Epithelial cell of prostate (primary cell): ENCODE measurements at regions not wholly inside any gene's neighbourhood (a gene's known extent, or its start where the extent isn't known, plus 50 kb on each side); places are given as distances from the start of the nearest gene placed in this dataset.

Experiments
- DNase-seq: peaks from one replicate; pipeline ENCODE4 v3.0.0-alpha.2; 2011; ENCODE audit warnings: low read depth, low spot score
- H3K27ac ChIP-seq: fragments of 450-650 bp; 2 replicates; pipeline ENCODE4 v1.5.1; 2017; ENCODE audit warnings: mild to moderate bottlenecking

DNA sequence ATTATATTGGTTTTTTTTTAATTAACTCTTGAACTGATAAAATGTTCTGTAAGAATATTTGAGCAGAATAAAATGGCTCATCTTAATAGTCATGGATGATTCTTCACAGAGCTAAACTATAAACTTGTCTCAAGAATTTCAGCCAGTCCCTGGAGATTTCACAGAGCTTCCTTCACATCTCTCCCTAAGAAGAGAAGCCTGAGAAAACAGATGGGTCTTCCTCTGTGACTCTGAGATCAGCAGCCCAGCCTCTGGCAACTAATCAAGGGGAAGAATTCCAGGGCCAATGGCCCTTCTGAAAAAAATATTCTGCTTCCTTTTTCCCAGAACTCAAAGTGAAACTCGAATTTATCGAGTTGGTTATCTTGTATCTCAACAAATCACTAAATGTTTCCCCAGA lies 122.2 kb upstream of the ITGA1 start:
- no peak overlapping the region for H3K27ac ChIP-seq

DNA sequence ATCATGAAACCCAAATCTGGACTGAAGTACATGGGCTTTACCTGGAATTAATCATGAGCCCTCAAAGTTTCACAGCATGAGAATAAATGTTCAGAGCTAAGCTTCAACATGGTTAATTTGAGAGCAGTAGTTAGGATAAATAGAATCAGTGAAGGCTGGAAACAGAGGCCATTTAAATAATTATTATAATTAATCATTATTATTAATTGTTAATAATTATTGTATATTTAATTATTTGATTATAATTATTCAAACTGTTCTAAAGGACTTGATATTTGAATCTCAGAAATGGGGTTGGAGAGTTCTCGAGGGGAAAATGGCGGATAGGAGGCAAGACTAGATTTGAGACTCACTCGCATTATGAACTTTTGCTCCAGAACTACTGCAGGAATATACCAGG lies 119.6 kb upstream of the ITGA1 start:
- no peak for DNase-seq
- no peak overlapping the region for H3K27ac ChIP-seq

More for the DNA sequence above, 122.2 kb upstream of the ITGA1 start:
- DNase-seq: no peak

- no peak overlapping the region for H3K27ac ChIP-seq
- DNase-seq: no peak
Measured at GRCh38 chr5:52668544-52669185, 119.1 kb upstream of the ITGA1 start.

DNA sequence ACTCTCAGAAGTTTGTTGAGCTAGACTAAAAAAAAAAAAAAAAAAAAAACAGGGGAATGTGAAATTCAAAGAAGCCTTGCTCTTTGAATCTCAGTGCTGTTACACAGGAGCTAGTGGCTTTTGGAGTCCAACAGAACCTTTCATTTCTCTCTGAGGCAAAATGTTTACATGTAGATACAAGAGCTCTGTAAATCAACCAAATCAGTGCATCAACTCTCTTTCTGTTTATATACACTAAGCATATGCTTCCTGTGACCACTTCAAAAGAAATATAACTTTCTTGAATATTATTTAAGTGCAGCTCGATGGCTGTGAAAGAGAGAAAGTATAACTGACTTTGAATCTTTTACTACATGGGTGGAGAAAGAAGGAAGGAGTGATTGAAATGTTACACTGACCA lies 115.3 kb upstream of the ITGA1 start:
- DNase-seq: no peak

DNA sequence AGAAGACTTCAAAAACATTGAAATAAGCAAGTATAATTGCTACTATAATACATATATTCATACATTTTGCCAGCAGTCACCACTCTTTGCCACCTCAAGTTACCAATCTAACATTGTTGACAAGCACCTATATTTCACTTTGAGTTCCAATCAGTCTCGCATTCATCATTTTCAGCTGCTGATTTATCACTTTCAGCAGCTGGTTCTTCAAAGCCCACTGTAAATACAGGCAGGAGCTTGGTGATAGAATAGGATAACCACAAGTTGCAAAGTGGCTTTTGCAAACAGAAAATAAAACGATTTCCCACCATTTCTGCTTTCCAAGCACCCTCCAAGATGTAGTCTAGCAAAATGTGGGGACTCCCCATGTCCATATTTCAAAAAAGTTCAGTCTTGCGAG lies 114.2 kb upstream of the ITGA1 start:
- no peak for DNase-seq
- no peak overlapping the region for H3K27ac ChIP-seq

More for the DNA sequence above, 115.3 kb upstream of the ITGA1 start:
- H3K27ac ChIP-seq: no peak overlapping the region

DNA sequence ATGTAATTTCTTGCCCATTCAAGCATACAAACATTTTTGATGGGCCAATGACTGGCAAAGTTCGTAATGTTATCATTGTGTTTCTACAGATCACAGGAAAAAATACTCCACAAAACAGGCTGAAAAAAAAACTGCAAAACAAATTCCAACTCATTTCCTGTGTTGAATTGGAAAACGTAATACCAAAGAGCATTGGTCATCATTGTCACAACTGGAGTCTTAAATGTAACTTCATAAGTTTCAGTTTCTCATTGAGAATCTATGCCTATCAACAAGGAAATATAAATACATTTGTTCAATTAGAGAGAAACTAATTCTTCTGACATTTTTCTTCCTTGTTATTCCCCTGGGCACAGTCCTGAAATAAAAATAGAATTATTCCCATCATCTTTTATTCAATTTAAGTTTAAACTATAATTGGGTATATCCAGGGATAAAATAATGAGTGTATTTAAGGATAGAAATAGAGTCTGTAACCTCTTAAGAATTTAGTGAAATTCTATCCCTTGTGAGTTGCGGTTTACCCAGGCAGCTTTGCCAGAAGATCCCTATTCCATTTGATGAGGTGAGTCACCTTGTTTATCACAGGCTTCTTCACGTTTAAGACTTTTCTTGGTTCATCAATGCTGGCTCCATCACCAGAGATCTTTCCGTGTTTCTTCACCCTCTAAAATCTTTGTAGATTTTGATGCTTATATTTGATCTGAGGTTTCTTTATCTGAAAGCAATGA lies 112.7 kb upstream of the ITGA1 start:
- no peak for DNase-seq
- no peak overlapping the region for H3K27ac ChIP-seq

DNA sequence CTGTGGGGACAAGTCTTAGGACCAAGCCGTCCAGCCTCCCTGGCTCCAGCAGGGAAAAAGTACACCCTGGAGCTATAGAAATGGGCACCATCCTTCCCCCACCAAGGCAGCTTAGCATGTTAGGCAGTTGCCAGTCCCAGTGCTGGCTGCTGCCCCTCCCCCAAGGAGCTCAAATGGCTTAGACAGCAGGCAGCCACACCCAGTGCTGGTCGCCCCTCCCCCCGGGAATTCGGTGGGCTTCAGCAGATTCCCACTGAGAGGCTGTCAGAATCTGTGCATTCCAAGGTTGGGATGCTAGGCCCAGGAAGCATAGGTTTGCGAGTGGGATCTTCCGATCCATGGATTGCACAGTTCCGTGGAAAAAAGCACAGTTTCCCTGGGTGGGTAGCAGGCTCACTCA lies 105.2 kb upstream of the ITGA1 start:
- no peak for DNase-seq
- H3K27ac ChIP-seq: no peak overlapping the region

DNA sequence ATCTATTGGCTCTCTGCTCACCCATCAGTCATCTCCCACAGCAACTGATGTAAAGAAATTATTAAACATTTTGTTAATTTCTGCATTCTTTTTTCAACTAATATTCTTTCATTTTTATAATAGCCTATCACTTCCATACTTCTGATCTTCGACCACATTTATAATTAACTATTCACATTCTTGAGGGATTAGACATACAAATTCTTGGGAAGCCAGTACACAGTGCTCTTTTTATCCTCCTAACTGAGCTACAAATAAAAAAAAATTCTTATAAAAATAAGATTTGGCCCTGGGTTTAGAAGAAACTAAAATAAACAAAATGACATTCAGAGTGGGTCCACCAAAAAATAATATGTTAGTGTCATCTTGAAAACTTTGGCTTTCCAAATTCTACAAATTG lies 103.7 kb upstream of the ITGA1 start:
- H3K27ac ChIP-seq: no peak overlapping the region
- no peak for DNase-seq

DNA sequence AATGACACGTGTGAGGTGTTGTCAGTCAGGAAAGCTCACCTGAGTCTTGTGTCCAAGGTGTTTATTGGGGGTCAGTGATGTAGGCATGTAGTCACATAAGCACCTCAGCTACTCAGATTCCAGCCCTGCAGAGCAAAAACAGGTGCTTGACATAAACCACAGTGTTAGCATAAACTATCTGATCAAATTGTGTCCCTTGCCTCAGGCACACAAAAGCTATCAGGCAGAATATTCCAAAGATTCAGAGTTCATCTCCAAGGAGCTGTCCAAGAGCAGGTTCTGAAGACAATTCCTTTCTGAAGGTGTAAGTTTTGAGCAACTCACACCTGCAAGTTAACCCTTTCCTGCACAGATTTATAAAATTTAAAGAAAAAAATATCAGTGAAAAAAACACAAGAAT lies 102.2 kb upstream of the ITGA1 start:
- DNase-seq: no peak
- H3K27ac ChIP-seq: no peak overlapping the region

DNA sequence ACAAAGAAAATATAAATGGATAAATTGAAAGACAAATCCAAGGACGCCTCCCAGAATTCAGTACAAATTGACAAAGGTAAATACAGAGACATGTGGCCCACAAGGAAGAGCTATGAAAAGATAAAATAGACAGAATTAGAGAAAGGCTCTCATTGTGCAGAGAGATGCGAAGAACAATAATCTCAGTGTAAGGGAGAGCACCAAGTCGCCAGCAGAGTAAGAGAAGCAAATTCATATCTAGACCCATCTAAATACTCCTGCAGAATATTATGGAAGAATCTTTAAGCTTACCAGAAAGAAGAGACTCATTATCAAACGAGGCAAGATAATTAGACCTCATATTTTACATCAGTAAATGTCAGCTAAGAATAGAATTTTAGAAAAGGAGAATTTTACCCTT lies 101.7 kb upstream of the ITGA1 start:
- no peak overlapping the region for H3K27ac ChIP-seq
- DNase-seq: no peak

DNA sequence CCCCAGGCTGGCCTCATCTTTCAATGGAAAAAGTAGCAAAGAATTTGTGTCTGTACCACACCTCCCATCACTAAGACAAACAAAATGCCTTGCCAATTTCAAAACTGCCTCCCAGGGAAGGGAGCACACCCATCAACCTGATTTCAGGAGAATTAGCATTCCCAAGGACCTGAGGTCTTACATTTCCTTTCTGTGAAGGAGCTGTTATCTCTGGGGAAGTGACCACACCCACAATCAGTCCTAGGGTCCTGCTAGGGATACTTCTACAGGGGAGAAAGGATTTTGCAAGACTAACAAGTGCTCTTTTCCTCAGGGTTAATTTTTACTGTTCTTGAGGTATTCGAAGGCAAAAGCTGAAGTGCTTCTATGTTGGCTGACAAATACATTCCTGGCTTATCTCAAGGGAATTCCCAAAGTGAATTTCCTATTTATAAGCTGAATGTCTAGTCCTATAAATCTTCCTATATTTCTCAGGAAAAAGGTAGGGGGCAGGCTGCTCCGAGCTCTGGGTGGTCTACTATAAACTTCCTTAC lies 97.4 kb upstream of the ITGA1 start:
- DNase-seq: no peak
- H3K27ac ChIP-seq: no peak overlapping the region

DNA sequence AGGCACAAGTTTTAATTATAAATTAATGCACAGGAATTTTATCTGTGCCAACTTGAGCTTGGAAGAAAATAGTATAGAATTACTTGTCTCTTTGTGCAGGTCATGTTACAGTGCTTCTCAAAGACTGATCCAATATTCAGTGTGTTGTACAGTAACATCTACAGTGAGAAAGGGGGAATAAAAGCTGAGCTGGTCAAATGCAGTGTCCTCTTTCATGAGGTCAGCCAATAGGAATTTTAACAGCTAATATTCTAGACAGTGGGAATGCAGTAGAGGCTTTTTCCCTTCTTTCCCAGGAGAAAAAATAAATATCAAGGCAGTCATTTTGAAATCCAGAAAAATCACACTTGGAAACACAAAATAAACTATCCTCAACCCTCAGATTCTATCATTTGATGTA lies 95.7 kb upstream of the ITGA1 start:
- H3K27ac ChIP-seq: no peak overlapping the region
- no peak for DNase-seq

DNA sequence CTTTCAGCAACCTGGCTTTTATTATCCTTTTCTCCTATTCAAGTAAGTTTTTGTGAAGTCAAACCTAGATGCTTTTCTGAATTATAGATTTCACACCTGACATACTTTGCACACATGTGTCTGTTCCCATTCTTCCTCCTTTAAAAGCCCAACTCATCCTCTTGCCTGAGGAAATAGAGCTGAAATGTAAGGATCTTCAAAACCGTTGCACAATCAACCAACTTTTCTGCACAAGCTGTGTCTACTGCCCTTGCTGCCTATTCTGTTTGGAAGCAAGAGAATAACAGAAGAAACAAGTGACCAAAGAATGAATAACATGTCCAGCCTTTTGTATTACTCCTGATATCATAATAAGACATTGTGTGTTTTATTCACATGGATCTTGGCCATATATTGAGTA lies 95.1 kb upstream of the ITGA1 start:
- H3K27ac ChIP-seq: no peak overlapping the region
- no peak for DNase-seq

DNA sequence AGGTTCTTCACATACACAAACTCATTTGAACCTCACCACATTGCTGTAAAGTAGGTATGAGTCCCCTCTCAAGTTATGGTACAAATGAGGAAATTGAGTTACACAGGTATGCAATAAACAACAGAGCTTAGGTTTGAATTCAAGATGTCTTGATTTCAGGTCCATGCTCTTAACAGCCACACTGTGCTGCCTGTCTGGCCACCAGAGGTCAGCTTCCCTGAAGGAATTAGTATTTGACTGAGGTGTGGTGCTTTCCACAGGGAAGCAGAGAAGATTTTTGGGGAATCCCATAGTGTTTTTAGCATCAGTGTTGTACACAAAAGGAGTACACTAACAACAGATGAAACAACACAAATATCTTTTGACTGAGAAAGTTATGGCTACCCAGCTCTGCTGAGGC lies 94.4 kb upstream of the ITGA1 start:
- H3K27ac ChIP-seq: no peak overlapping the region
- DNase-seq: no peak

GRCh38 chr5:52693836-52694235 lies 93.9 kb upstream of the ITGA1 start:
- H3K27ac ChIP-seq: no peak overlapping the region
- no peak for DNase-seq

DNA sequence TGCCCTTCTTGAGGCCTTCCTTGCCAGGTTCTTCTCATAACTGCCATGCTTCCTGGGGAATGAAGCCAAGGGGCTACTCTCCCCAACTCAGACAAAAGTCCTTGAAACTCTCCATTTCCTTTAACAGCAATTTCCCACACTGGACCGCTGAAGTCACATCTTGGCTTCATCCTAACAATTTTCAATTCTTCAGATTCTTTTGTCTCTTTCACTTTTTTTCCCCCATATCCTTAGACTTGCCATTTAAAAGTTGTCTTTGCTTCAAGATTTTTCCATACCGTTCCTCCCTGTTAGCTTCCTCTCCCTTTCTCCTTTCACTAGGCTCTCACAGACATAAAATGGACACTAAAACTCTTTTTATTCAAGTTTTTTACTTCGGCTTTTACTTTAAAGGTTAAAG lies 93.1 kb upstream of the ITGA1 start:
- H3K27ac ChIP-seq: no peak overlapping the region
- DNase-seq: no peak

DNA sequence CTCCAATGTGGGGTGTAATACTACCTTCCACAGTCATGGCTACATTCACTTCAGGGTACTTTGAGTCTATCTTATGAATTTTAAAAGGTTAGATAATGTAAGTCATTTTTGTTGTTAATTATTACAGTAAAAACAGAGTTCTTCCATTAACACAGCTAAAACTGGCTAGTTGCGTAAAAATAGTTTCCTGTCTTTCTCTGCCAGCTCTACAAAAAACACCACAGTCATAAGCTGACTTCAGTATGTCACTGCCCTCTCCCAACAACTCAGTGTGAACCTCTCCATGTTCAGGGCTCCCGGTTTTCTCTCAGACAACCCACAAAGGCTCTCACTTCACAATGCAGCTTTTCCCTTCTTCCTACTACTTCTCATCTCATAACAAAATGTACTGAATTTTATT lies 84.8 kb upstream of the ITGA1 start:
- DNase-seq: no peak
- H3K27ac ChIP-seq: no peak overlapping the region

DNA sequence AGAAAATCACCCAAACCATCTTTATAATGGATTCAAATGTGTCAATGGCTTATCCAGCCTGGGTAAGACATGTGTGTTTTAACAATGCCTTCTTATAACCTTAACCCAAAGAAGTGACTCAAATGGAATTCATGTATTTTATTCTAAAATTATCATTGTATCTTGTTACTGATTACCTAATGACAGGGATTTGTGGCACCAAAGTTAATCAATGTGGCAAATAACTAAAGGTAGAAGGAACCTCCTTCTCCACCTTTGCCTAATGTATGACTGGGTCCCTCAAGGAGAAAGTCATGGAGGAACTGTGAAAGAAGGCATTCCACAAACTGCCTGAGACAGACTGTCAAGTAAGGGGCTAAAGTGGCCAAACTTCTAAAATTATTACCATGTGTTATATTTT lies 84.4 kb upstream of the ITGA1 start:
- no peak overlapping the region for H3K27ac ChIP-seq
- DNase-seq: no peak

- no peak for DNase-seq
- H3K27ac ChIP-seq: no peak overlapping the region
Measured at GRCh38 chr5:52705720-52706119, 82.0 kb upstream of the ITGA1 start.

GRCh38 chr5:52706775-52707174 lies 80.9 kb upstream of the ITGA1 start:
- H3K27ac ChIP-seq: no peak overlapping the region
- no peak for DNase-seq

GRCh38 chr5:52707616-52708015 lies 80.1 kb upstream of the ITGA1 start:
- DNase-seq: no peak
- H3K27ac ChIP-seq: no peak overlapping the region

DNA sequence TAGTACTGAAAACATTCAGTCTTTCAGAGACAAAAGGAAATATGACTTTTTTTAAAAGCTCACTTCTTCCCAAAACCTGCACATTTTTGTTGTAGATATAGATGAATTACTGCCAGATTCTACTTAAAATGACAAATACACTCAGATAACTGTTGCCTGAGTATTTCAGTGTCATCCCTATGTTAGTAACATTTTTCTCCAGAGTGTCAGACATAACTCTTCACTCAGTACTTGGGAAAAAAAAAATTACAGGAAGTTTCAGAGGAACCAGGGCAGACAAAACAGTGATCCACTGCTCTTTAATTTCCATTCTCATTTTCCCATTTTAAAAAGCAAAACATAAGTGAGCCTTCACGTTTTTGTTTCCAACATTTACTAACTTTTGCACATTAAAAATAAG lies 79.3 kb upstream of the ITGA1 start:
- H3K27ac ChIP-seq: no peak overlapping the region
- DNase-seq: no peak
